HFFc6 (cell line): ENCODE measurements at regions not wholly inside any gene's neighbourhood (a gene's known extent, or its start where the extent isn't known, plus 50 kb on each side); places are given as distances from the start of the nearest gene placed in this dataset.

ENCODE experiments used
- DNase-seq: peaks from one replicate; pipeline ENCODE4 v3.0.0-alpha.2; 2018
- H3K27ac Mint-ChIP-seq: 2 replicates; pipeline ENCODE4 v1.8.0; 2020; ENCODE audit warnings: mild to moderate bottlenecking, mixed read lengths
- H3K27me3 Mint-ChIP-seq: 2 replicates; pipeline ENCODE4 v1.8.0; 2021; ENCODE audit warnings: mild to moderate bottlenecking, moderate library complexity, mixed read lengths; ENCODE audit not compliant: insufficient read depth
- H3K36me3 Mint-ChIP-seq: 2 replicates; pipeline ENCODE4 v1.8.0; 2021; ENCODE audit warnings: low read depth, mixed read lengths
- H3K4me1 Mint-ChIP-seq: 2 replicates; pipeline ENCODE4 v1.8.0; 2020; ENCODE audit warnings: low read depth, mixed read lengths
- H3K4me3 Mint-ChIP-seq: 2 replicates; pipeline ENCODE4 v1.8.0; 2020; ENCODE audit warnings: mild to moderate bottlenecking, moderate library complexity, mixed read lengths
- H3K9me3 Mint-ChIP-seq: 2 replicates; pipeline ENCODE4 v1.8.0; 2020; ENCODE audit warnings: mild to moderate bottlenecking, mixed read lengths
- TF ChIP-seq, protein P1 (sequence below): fragments of 200-600 bp; sonication (generic); IDR thresholded peaks from 2 replicates; pipeline ENCODE4 v1.5.0; 2021; ENCODE audit warnings: antibody characterized with exemption, mild to moderate bottlenecking

DNA sequence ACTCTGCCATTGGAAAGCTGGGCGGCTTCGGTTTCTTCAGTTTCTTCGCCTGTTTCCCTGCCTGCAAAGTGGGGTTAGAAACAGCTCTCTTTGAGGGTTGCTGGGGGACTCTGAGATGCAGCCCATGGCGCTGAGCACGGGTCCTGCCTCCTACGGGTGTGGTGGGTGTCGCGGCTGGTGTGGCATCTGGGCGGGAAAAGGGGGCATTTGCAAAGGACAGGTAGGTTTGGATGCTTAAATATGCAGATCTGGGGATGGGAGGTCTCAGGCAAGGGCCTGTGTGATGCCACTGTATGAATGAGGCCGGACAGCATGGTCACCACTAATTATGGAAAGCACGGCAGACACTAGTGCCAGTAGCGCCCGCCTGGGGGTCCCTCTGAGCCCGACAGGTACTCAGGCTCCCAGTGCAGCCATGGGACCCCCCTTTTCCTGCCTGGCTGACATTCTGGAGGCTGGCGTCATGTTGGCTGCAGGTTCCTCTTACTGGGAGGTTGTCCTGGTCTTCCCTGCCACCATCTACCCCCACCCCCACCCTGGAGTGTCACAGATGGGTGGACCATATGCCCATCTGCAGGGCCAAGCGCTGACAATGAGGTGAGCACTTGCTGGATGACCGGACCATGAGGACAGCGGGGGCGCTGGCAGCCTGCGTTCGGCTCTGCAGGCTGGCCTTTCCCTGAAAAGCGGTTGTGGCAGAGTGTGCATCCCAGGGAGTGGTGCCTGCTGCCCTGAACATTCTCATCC lies 237.7 kb downstream of the SEC14L1 start:
- no peak for DNase-seq
- Mint-ChIP-seq H3K9me3 (no peaks in the 10 kb centered on the region), H3K27ac (no peak overlapping the region), H3K36me3 (peaks cover 4% of the 10 kb centered on the region), H3K27me3 (peaks cover 11% of the 10 kb centered on the region), H3K4me3 (no peak overlapping the region), H3K4me1 (peaks cover 77% of the 10 kb centered on the region)
- TF ChIP-seq, protein P1, sequence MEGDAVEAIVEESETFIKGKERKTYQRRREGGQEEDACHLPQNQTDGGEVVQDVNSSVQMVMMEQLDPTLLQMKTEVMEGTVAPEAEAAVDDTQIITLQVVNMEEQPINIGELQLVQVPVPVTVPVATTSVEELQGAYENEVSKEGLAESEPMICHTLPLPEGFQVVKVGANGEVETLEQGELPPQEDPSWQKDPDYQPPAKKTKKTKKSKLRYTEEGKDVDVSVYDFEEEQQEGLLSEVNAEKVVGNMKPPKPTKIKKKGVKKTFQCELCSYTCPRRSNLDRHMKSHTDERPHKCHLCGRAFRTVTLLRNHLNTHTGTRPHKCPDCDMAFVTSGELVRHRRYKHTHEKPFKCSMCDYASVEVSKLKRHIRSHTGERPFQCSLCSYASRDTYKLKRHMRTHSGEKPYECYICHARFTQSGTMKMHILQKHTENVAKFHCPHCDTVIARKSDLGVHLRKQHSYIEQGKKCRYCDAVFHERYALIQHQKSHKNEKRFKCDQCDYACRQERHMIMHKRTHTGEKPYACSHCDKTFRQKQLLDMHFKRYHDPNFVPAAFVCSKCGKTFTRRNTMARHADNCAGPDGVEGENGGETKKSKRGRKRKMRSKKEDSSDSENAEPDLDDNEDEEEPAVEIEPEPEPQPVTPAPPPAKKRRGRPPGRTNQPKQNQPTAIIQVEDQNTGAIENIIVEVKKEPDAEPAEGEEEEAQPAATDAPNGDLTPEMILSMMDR, result no peak

DNA sequence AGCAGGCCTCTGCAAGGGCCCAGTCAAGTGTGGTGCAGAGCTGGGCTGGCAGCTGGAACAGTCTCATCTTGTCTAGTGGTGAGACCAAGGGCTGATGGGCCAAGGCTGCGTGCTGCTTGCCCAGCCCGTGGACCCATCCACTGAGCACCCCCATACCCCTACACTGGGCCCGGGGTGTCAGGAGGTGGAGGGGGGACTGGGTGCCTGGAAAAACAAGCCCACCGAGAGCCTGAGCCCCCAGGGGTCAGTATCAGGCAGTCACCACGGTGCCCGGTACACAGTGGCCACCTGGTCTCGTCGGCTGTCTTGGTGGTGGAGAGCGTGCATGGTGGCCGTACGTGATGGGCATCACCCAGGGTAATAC lies 238.3 kb downstream of the SEC14L1 start:
- H3K36me3 Mint-ChIP-seq, result peaks cover 4% of the 10 kb centered on the region
- H3K27me3 Mint-ChIP-seq, result peaks cover 10% of the 10 kb centered on the region
- no peak for DNase-seq
- peaks cover 82% of the 10 kb centered on the region for H3K4me1 Mint-ChIP-seq
- TF ChIP-seq, protein P1, result no peak
- H3K9me3 Mint-ChIP-seq, result no peaks in the 10 kb centered on the region
- H3K27ac Mint-ChIP-seq, result no peak overlapping the region
- H3K4me3 Mint-ChIP-seq, result no peak overlapping the region

DNA sequence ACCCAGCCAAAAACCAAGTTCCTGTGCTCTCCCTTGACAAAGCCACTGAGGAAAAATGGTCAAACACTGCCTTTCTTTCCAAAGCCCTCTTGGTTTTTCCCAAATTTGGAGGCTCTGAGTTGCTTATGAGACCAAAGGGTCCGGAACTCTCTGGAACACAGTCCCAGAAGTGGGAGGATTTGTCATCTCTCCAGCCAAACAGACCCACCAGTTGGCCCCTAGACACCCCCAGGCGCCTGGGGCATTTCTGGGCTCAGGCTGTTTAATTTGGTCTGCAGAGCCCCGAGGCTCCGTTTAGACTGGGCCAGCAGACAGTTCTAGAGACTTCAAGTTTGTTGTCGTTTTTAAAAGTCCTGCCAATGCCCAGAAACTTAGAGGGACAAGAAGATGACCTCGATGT lies 239.1 kb downstream of the SEC14L1 start:
- no peak for DNase-seq
- TF ChIP-seq, protein P1, result no peak
- Mint-ChIP-seq H3K4me3 (no peak overlapping the region), H3K4me1 (peaks cover 84% of the 10 kb centered on the region), H3K27ac (no peak overlapping the region), H3K36me3 (no peaks in the 10 kb centered on the region), H3K27me3 (peaks cover 7% of the 10 kb centered on the region), H3K9me3 (no peaks in the 10 kb centered on the region)

DNA sequence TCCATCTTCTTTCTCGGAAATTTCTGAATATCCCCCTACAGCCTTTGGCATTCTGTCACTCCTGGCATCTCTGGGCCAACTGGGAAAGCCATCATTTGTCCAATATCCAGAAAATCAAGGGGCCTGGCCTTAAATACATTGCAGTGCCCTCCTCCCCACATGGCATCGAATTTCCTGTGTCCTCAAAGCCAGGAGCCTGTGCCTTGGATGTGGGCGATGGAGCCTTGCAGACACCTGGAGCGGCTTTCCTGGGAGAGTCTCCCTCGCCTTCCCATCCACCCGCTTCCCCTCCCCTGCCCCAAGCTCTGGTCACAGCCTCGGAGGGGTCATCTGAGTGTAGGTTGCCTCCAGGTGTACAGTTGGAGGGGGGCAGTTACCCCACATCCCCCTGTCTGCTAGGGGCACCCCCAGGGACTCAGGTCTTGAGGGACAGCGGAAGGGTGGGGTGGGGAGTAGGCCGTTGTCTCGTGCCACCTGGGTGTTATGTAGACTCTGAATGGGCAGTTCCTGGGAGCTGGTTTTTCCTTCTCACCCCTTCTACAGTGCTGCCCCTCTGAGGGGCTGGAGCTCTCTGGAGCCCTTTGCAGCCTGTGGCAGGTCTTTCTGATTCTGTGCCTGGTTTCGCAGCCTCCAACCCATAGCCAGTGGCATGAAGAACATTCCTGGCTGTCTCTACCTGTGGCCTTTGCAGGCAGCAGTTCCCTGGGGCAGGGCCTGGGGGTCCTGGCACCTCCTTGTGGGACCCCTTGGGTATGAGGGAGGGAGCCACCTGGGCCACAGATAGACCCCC lies 239.8 kb downstream of the SEC14L1 start:
- no peaks in the 10 kb centered on the region for H3K36me3 Mint-ChIP-seq
- TF ChIP-seq, protein P1, result no peak
- no peaks in the 10 kb centered on the region for H3K9me3 Mint-ChIP-seq
- H3K27me3 Mint-ChIP-seq, result peaks cover 4% of the 10 kb centered on the region
- no peak overlapping the region for H3K27ac Mint-ChIP-seq
- no peak overlapping the region for H3K4me3 Mint-ChIP-seq
- no peak for DNase-seq
- H3K4me1 Mint-ChIP-seq, result peaks cover 78% of the 10 kb centered on the region

DNA sequence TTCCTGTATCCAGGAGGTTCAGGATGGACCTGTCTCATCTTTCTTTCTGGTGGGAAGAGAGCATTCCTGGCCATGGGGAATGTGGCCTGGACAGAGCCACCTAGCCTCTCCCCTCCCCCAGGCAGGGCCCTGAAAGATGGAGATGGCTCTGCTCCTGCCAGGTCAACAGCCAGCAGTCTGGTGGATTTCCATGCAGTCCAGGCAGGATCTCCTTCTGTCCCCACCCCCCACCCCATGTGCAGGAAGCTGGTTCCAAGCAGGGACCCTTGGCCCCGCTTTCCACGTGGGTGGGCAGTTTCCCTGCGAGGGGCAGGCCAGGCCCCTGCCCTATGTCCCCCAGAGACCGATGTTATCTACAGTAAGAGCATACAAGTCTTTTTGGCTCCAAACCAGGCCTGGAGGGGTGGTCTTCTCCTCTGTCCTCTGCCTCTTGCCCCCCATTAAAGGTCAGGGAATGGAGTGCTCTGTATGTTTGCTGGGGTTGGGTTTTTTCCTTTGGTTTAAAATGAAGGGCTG lies 240.5 kb downstream of the SEC14L1 start:
- H3K4me3 Mint-ChIP-seq, result no peak overlapping the region
- peaks cover 78% of the 10 kb centered on the region for H3K4me1 Mint-ChIP-seq
- no peaks in the 10 kb centered on the region; the same call in none of the 2 replicates for H3K27me3 Mint-ChIP-seq
- no peak for DNase-seq
- no peak overlapping the region for H3K27ac Mint-ChIP-seq
- H3K9me3 Mint-ChIP-seq, result no peaks in the 10 kb centered on the region
- TF ChIP-seq, protein P1, result no peak
- no peaks in the 10 kb centered on the region for H3K36me3 Mint-ChIP-seq
